Uterus (tissue), 3 donors: ENCODE measurements at regions not wholly inside any gene's neighbourhood (a gene's known extent, or its start where the extent isn't known, plus 50 kb on each side); places are given as distances from the start of the nearest gene placed in this dataset.
A peak's percentile ranks its signal among the peaks of the same experiment; 100 is the strongest.

Source experiments
- DNase-seq, 2 donors: peaks; one replicate each; pipeline ENCODE4 v3.0.0-alpha.2; 2019 to 2020
- H3K27ac ChIP-seq, 2 donors: fragments of 200-600 bp; sonication (generic); 1 replicate in 1 of 2; 2 replicates in 1 of 2; pipeline ENCODE4 v1.5.1; 2016 to 2018
- H3K27me3 ChIP-seq, 2 donors: fragments of 200-600 bp; sonication (generic); one replicate each; pipeline ENCODE4 v1.5.1; 2018 to 2019; ENCODE audit warnings: control low read depth in 1 of 2
- H3K36me3 ChIP-seq, 2 donors: fragments of 200-600 bp; sonication (generic); one replicate each; pipeline ENCODE4 v1.5.1; 2019; ENCODE audit warnings: control low read depth in 1 of 2
- H3K4me1 ChIP-seq, 2 donors: fragments of 200-600 bp; sonication (generic); one replicate each; pipeline ENCODE4 v1.5.1; 2018 to 2019; ENCODE audit warnings: control low read depth in 1 of 2
- H3K4me3 ChIP-seq, 2 donors: fragments of 200-600 bp; sonication (generic); 1 replicate in 1 of 2; 2 replicates in 1 of 2; pipeline ENCODE4 v1.5.1; 2018 to 2019; ENCODE audit warnings: mild to moderate bottlenecking in 1 of 2
- H3K9me3 ChIP-seq, 2 donors: fragments of 200-600 bp; sonication (generic); one replicate each; pipeline ENCODE4 v1.5.1; 2019; ENCODE audit warnings: control low read depth in 1 of 2
- POLR2A ChIP-seq, 2 donors: fragments of 450-650 bp; IDR thresholded peaks; one replicate each; pipeline ENCODE4 v1.6.1; 2016; ENCODE audit warnings: antibody characterized with exemption in 2 of 2, mild to moderate bottlenecking in 1 of 2, moderate library complexity in 1 of 2
- intact Hi-C: fragments of 100-400 bp; cut with DNase I; formaldehyde crosslinking; loops from one replicate; pipeline ENCODE4 v1.15.1; 2023; ENCODE audit warnings: low total_unique reads
- TF ChIP-seq, protein P1 (sequence below), 4 experiments: fragments of 200-600 bp in 2 of 4; fragments of 450-650 bp in 2 of 4; sonication (generic) in 2 of 4; IDR thresholded peaks; one replicate each; pipeline ENCODE4 v1.5.1; 2016 to 2019; ENCODE audit warnings: antibody characterized with exemption in 4 of 4, mild to moderate bottlenecking in 2 of 4, moderate library complexity in 1 of 4
- donor health status: DM: yes; HTN: yes; CAD: no.

GRCh38 chr10:78976825-78977755, 91.7 kb upstream of the ZMIZ1 start:
- no peak overlapping the region for H3K4me3 ChIP-seq
- TF ChIP-seq, protein P1, sequence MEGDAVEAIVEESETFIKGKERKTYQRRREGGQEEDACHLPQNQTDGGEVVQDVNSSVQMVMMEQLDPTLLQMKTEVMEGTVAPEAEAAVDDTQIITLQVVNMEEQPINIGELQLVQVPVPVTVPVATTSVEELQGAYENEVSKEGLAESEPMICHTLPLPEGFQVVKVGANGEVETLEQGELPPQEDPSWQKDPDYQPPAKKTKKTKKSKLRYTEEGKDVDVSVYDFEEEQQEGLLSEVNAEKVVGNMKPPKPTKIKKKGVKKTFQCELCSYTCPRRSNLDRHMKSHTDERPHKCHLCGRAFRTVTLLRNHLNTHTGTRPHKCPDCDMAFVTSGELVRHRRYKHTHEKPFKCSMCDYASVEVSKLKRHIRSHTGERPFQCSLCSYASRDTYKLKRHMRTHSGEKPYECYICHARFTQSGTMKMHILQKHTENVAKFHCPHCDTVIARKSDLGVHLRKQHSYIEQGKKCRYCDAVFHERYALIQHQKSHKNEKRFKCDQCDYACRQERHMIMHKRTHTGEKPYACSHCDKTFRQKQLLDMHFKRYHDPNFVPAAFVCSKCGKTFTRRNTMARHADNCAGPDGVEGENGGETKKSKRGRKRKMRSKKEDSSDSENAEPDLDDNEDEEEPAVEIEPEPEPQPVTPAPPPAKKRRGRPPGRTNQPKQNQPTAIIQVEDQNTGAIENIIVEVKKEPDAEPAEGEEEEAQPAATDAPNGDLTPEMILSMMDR (IDR thresholded peaks at IDR 0.05): no peak
- no peak for TF ChIP-seq POLR2A (IDR thresholded peaks at IDR 0.05)
- peaks cover 14 to 17% of the 10 kb centered on the region in 2 donors for H3K4me1 ChIP-seq
- DNase-seq: no peak
- intact Hi-C loops: no loop called here
- no peaks in the 10 kb centered on the region for H3K36me3 ChIP-seq
- H3K27ac ChIP-seq: peak overlapping the region; percentile 17 to 67
- H3K27me3 ChIP-seq: no peaks in the 10 kb centered on the region
- H3K9me3 ChIP-seq: no peaks in the 10 kb centered on the region

DNA sequence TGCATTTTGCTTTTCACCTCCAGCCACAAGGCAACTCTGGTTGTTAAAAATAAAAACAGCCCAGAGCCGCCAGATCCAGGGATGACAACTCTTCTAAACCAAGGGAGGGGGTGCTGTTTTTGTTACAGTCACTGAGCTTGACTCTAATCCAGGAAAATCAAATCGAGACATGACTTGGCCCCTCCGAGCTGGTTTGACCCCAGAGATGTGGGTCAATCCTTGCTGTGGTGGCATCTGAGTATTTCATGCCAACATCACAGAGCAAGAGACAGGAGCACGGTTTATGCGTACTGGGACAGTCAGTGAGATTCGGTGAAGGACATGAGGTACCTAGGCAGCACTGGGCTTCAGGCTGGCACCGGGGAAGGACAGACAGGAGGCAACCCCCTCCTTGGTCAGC, 88.8 kb upstream of the ZMIZ1 start:
- Histone ChIP-seq H3K27ac (no peak overlapping the region), H3K4me3 (no peak overlapping the region), H3K4me1 (peaks cover 2 to 7% of the 10 kb centered on the region in 2 donors), H3K9me3 (no peaks in the 10 kb centered on the region), H3K27me3 (no peaks in the 10 kb centered on the region), H3K36me3 (no peaks in the 10 kb centered on the region)
- DNase-seq: no peak
- intact Hi-C loops: no loop called here
- no peak for TF ChIP-seq POLR2A (IDR thresholded peaks at IDR 0.05)
- TF ChIP-seq, protein P1 (IDR thresholded peaks at IDR 0.05): no peak

GRCh38 chr10:78980354-78980753, 88.4 kb upstream of the ZMIZ1 start:
- no peak overlapping the region for H3K27ac ChIP-seq
- no peak for DNase-seq
- H3K36me3 ChIP-seq: no peaks in the 10 kb centered on the region
- H3K4me3 ChIP-seq: no peak overlapping the region
- H3K27me3 ChIP-seq: no peaks in the 10 kb centered on the region
- no peak for TF ChIP-seq POLR2A (IDR thresholded peaks at IDR 0.05)
- TF ChIP-seq, protein P1 (IDR thresholded peaks at IDR 0.05): no peak
- no peaks in the 10 kb centered on the region for H3K9me3 ChIP-seq
- intact Hi-C loops: no loop called here
- H3K4me1 ChIP-seq: peaks cover 0 to 4% of the 10 kb centered on the region in 2 donors

GRCh38 chr10:78980815-78981214, 88.0 kb upstream of the ZMIZ1 start:
- intact Hi-C loops: no loop called here
- TF ChIP-seq POLR2A (IDR thresholded peaks at IDR 0.05): no peak
- TF ChIP-seq, protein P1 (IDR thresholded peaks at IDR 0.05): no peak
- Histone ChIP-seq H3K36me3 (no peaks in the 10 kb centered on the region), H3K27me3 (no peaks in the 10 kb centered on the region), H3K9me3 (no peaks in the 10 kb centered on the region), H3K27ac (no peak overlapping the region), H3K4me1 (peaks cover 0 to 4% of the 10 kb centered on the region in 2 donors), H3K4me3 (no peak overlapping the region)
- no peak for DNase-seq

- DNase-seq: no peak
- peaks cover 0 to 4% of the 10 kb centered on the region in 2 donors for H3K4me1 ChIP-seq
- H3K27ac ChIP-seq: no peak overlapping the region
- H3K4me3 ChIP-seq: no peak overlapping the region
- intact Hi-C loops: no loop called here
- no peaks in the 10 kb centered on the region for H3K9me3 ChIP-seq
- H3K36me3 ChIP-seq: no peaks in the 10 kb centered on the region
- no peaks in the 10 kb centered on the region for H3K27me3 ChIP-seq
- TF ChIP-seq POLR2A (IDR thresholded peaks at IDR 0.05): no peak
Measured at GRCh38 chr10:78981257-78981969, 87.4 kb upstream of the ZMIZ1 start.
